HepG2 (cell line): ENCODE measurements at regions not wholly inside any gene's neighbourhood (a gene's known extent, or its start where the extent isn't known, plus 50 kb on each side); places are given as distances from the start of the nearest gene placed in this dataset.

Experiments
- ARID3A ChIP-seq: IDR thresholded peaks from 2 replicates; pipeline ENCODE4 v1.6.1; 2012; ENCODE audit warnings: low read depth, low read length, improper control_type of control experiment
- RELA ChIP-seq: sonication (generic); formaldehyde crosslinking; IDR thresholded peaks from 2 replicates; pipeline ENCODE4 v1.4.0; 2020; ENCODE audit warnings: missing genetic modification reagents
- SALL2 ChIP-seq: sonication (generic); formaldehyde crosslinking; IDR thresholded peaks from 2 replicates; pipeline ENCODE4 v1.8.1; 2023; ENCODE audit warnings: mild to moderate bottlenecking, missing genetic modification reagents, inconsistent platforms
- ZFP62 ChIP-seq: sonication (generic); formaldehyde crosslinking; IDR thresholded peaks from 2 replicates; pipeline ENCODE4 v1.4.0; 2020; ENCODE audit warnings: missing genetic modification reagents
- ZMYM4 ChIP-seq: sonication (generic); formaldehyde crosslinking; IDR thresholded peaks from 2 replicates; pipeline ENCODE4 v1.8.1; 2023; ENCODE audit warnings: mild to moderate bottlenecking, missing genetic modification reagents
- ZNF251 ChIP-seq: sonication (generic); formaldehyde crosslinking; IDR thresholded peaks from 2 replicates; pipeline ENCODE4 v1.9.0; 2021; ENCODE audit warnings: mild to moderate bottlenecking, missing genetic modification reagents
- ZNF33B ChIP-seq: sonication (generic); formaldehyde crosslinking; IDR thresholded peaks from 2 replicates; pipeline ENCODE4 v1.5.1; 2020; ENCODE audit warnings: mild to moderate bottlenecking, missing genetic modification reagents
- ZNF598 ChIP-seq: sonication (generic); formaldehyde crosslinking; IDR thresholded peaks from 2 replicates; pipeline ENCODE4 v1.5.1; 2020; ENCODE audit warnings: mild to moderate bottlenecking, missing genetic modification reagents, borderline replicate concordance
- ZNF644 ChIP-seq: IDR thresholded peaks from 2 replicates; pipeline ENCODE4 v1.6.1; 2016; ENCODE audit warnings: low read depth
- ZNF850 ChIP-seq: sonication (generic); formaldehyde crosslinking; conservative IDR thresholded peaks from 2 replicates; pipeline ENCODE4 v1.9.0; 2021; ENCODE audit warnings: mild to moderate bottlenecking, missing genetic modification reagents
- TF ChIP-seq, protein P1 (sequence below): sonication (generic); formaldehyde crosslinking; IDR thresholded peaks from 2 replicates; pipeline ENCODE4 v1.4.0; 2020; ENCODE audit warnings: missing genetic modification reagents, borderline replicate concordance
- TF ChIP-seq, protein P2 (sequence below): IDR thresholded peaks from 2 replicates; pipeline ENCODE4 v1.6.1; 2016; ENCODE audit warnings: low read depth, control low read depth
- TF ChIP-seq, protein P3 (sequence below): sonication (generic); formaldehyde crosslinking; IDR thresholded peaks from 2 replicates; pipeline ENCODE4 v1.9.0; 2021; ENCODE audit warnings: missing genetic modification reagents, borderline replicate concordance
- TF ChIP-seq, protein P4 (sequence below): sonication (generic); formaldehyde crosslinking; IDR thresholded peaks from 2 replicates; pipeline ENCODE4 v1.5.0; 2020; ENCODE audit warnings: missing genetic modification reagents, mild to moderate bottlenecking, borderline replicate concordance

DNA sequence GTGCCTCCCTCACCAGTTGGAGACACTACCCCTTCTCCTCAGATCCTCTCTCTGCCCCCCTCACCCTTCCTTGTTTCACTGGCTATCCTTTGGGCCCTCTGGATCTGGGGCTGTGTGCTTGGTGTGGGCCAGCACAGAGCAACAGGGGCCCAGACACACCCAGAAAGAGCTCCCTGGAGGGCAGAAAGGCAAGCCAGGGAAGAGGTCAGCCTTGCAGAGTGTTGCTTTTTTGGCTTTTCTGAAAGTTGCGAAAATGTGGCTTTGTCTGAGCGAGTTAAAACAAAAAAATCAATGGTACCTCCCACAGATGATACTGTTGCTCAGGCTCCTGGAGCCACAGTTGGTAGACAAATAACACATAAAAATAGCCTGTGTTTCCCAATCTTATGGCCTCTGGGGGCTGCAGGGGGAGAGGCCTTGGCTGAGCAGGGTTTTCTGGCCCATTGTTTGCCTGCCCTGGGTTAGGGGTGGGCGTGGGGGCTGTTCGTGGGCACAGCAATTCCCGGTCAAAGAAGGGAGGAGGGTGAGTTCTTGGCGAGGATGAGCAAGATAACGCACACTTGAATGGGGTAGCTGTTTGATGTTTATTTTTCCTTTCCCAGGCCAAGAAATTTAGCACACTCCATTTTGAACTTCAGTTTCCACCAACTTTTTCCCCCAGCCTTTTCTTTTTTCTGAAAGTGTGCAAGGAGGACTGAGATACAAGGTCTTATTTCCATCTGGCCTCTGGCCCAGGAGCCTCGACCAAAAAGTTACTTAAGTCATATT lies 167.0 kb upstream of the HAAO start (continued):
- TF ChIP-seq, protein P1, sequence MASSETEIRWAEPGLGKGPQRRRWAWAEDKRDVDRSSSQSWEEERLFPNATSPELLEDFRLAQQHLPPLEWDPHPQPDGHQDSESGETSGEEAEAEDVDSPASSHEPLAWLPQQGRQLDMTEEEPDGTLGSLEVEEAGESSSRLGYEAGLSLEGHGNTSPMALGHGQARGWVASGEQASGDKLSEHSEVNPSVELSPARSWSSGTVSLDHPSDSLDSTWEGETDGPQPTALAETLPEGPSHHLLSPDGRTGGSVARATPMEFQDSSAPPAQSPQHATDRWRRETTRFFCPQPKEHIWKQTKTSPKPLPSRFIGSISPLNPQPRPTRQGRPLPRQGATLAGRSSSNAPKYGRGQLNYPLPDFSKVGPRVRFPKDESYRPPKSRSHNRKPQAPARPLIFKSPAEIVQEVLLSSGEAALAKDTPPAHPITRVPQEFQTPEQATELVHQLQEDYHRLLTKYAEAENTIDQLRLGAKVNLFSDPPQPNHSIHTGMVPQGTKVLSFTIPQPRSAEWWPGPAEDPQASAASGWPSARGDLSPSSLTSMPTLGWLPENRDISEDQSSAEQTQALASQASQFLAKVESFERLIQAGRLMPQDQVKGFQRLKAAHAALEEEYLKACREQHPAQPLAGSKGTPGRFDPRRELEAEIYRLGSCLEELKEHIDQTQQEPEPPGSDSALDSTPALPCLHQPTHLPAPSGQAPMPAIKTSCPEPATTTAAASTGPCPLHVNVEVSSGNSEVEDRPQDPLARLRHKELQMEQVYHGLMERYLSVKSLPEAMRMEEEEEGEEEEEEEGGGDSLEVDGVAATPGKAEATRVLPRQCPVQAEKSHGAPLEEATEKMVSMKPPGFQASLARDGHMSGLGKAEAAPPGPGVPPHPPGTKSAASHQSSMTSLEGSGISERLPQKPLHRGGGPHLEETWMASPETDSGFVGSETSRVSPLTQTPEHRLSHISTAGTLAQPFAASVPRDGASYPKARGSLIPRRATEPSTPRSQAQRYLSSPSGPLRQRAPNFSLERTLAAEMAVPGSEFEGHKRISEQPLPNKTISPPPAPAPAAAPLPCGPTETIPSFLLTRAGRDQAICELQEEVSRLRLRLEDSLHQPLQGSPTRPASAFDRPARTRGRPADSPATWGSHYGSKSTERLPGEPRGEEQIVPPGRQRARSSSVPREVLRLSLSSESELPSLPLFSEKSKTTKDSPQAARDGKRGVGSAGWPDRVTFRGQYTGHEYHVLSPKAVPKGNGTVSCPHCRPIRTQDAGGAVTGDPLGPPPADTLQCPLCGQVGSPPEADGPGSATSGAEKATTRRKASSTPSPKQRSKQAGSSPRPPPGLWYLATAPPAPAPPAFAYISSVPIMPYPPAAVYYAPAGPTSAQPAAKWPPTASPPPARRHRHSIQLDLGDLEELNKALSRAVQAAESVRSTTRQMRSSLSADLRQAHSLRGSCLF (CRISPR knock-in tag) = no peak
- TF ChIP-seq ARID3A (no peak), ZNF850 (CRISPR knock-in tag) (no peak), RELA (CRISPR knock-in tag) (no peak), ZNF644 (CRISPR knock-in tag) (no peak), ZFP62 (no peak), SALL2 (CRISPR knock-in tag) (no peak), ZNF251 (CRISPR knock-in tag) (no peak), ZNF33B (CRISPR knock-in tag) (no peak), ZNF598 (CRISPR knock-in tag) (no peak), ZMYM4 (CRISPR knock-in tag) (no peak)
- TF ChIP-seq, protein P2, sequence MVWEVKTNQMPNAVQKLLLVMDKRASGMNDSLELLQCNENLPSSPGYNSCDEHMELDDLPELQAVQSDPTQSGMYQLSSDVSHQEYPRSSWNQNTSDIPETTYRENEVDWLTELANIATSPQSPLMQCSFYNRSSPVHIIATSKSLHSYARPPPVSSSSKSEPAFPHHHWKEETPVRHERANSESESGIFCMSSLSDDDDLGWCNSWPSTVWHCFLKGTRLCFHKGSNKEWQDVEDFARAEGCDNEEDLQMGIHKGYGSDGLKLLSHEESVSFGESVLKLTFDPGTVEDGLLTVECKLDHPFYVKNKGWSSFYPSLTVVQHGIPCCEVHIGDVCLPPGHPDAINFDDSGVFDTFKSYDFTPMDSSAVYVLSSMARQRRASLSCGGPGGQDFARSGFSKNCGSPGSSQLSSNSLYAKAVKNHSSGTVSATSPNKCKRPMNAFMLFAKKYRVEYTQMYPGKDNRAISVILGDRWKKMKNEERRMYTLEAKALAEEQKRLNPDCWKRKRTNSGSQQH (CRISPR knock-in tag) = no peak
- TF ChIP-seq, protein P3, sequence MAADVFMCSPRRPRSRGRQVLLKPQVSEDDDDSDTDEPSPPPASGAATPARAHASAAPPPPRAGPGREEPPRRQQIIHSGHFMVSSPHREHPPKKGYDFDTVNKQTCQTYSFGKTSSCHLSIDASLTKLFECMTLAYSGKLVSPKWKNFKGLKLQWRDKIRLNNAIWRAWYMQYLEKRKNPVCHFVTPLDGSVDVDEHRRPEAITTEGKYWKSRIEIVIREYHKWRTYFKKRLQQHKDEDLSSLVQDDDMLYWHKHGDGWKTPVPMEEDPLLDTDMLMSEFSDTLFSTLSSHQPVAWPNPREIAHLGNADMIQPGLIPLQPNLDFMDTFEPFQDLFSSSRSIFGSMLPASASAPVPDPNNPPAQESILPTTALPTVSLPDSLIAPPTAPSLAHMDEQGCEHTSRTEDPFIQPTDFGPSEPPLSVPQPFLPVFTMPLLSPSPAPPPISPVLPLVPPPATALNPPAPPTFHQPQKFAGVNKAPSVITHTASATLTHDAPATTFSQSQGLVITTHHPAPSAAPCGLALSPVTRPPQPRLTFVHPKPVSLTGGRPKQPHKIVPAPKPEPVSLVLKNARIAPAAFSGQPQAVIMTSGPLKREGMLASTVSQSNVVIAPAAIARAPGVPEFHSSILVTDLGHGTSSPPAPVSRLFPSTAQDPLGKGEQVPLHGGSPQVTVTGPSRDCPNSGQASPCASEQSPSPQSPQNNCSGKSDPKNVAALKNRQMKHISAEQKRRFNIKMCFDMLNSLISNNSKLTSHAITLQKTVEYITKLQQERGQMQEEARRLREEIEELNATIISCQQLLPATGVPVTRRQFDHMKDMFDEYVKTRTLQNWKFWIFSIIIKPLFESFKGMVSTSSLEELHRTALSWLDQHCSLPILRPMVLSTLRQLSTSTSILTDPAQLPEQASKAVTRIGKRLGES = no peak
- TF ChIP-seq, protein P4, sequence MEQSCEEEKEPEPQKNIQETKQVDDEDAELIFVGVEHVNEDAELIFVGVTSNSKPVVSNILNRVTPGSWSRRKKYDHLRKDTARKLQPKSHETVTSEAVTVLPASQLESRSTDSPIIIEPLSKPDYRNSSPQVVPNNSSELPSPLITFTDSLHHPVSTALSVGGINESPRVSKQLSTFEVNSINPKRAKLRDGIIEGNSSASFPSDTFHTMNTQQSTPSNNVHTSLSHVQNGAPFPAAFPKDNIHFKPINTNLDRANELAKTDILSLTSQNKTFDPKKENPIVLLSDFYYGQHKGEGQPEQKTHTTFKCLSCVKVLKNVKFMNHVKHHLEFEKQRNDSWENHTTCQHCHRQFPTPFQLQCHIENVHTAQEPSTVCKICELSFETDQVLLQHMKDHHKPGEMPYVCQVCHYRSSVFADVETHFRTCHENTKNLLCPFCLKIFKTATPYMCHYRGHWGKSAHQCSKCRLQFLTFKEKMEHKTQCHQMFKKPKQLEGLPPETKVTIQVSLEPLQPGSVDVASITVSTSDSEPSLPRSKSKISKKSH (CRISPR knock-in tag) = no peak
